C4-2B (cell line): ENCODE measurements at regions not wholly inside any gene's neighbourhood (a gene's known extent, or its start where the extent isn't known, plus 50 kb on each side); places are given as distances from the start of the nearest gene placed in this dataset.

ENCODE experiments used
- CTCF ChIP-seq: fragments of 450-650 bp; conservative IDR thresholded peaks from 2 replicates; pipeline ENCODE4 v1.5.1; 2017; ENCODE audit warnings: mild to moderate bottlenecking
- ZFX ChIP-seq: fragments of 450-650 bp; IDR thresholded peaks from 2 replicates; pipeline ENCODE4 v1.6.1; 2017

GRCh38 chr7:25853314-25853713 is 298.7 kb upstream of the NFE2L3 start:
- no peak for TF ChIP-seq CTCF
- TF ChIP-seq ZFX, result no peak
